GM12891 (cell line): ENCODE measurements at regions not wholly inside any gene's neighbourhood (a gene's known extent, or its start where the extent isn't known, plus 50 kb on each side); places are given as distances from the start of the nearest gene placed in this dataset.

Experiments
- DNase-seq: peaks from one replicate; pipeline ENCODE4 v3.0.0; 2011; ENCODE audit warnings: low spot score; ENCODE audit not compliant: insufficient read length
- FAIRE-seq: peaks from 2 replicates; lab custom pipeline; 2011; peaks lifted over from hg19 to GRCh38; lab: Jason Lieb, UNC
- PAX5 ChIP-seq: IDR thresholded peaks from 2 replicates; pipeline ENCODE4 v1.6.1; 2011; ENCODE audit warnings: low read length, moderate library complexity, mild to moderate bottlenecking; ENCODE audit not compliant: insufficient read depth, severe bottlenecking
- POLR2A ChIP-seq: IDR thresholded peaks from 2 replicates; pipeline ENCODE4 v1.6.1; 2011; ENCODE audit warnings: low read depth, low read length, control low read depth
- POLR2AphosphoS5 ChIP-seq: IDR thresholded peaks from 2 replicates; pipeline ENCODE4 v1.6.1; 2011; ENCODE audit warnings: low read depth, low read length, control low read depth
- POU2F2 ChIP-seq: IDR thresholded peaks from 2 replicates; pipeline ENCODE4 v1.6.1; 2011; ENCODE audit warnings: low read depth, mild to moderate bottlenecking, control low read depth, low read length, moderate library complexity
- SPI1 ChIP-seq: IDR thresholded peaks from 2 replicates; pipeline ENCODE4 v1.6.1; 2011; ENCODE audit warnings: low read depth, low read length, control low read depth
- TAF1 ChIP-seq: IDR thresholded peaks from 2 replicates; pipeline ENCODE4 v1.6.1; 2011; ENCODE audit warnings: low read depth, low read length, control low read depth

DNA sequence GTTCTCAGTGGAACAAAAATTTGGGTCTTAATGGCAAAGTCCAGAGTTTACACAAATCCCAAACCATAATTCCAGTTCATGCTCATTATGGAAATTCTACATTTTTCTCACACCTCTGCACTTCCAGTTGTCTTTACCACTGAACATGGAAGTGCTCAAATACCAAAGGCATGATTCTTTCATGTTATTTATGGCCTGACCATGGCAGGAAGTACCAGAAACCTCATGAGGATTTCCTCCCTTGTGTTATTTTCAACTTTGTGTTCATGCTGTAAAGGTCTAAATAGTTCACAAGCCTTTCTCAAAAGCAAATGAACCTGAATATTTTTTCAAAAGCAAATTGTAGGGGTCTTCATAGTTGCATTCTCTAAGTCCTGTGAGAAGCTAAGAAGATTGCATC, 82.0 kb upstream of the ITGA1 start:
- no peak for DNase-seq
- FAIRE-seq, result no peak
- no peak for TF ChIP-seq POU2F2
- TF ChIP-seq POLR2AphosphoS5, result no peak
- no peak for TF ChIP-seq PAX5

GRCh38 chr5:52706775-52707174, 80.9 kb upstream of the ITGA1 start:
- FAIRE-seq, result no peak
- no peak for DNase-seq
- TF ChIP-seq TAF1 (no peak), POLR2A (no peak), PAX5 (no peak), SPI1 (no peak)

DNA sequence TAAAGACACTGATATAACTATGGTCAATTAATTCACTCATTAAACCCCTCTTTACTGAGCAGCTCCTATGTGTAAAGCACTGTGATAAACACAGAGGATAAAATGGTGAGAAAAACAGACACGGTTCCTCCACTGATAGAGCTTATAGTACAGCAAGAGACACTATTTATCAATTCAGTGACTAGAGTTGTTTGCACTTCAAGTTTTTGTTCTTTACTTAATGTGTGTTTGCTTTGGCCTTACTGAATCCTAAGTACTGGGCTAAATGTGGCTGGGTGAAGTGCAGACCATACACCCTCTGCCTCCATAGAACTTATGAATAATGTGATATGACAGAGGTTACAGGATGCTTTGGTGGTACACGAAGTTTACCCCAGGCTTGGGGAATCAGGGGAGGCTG, 80.1 kb upstream of the ITGA1 start:
- TF ChIP-seq SPI1, result no peak
- TF ChIP-seq PAX5, result no peak
- TF ChIP-seq POLR2A, result no peak
- TF ChIP-seq POU2F2, result no peak
- no peak for TF ChIP-seq TAF1
- TF ChIP-seq POLR2AphosphoS5, result no peak
- FAIRE-seq (no peak), DNase-seq (no peak)

DNA sequence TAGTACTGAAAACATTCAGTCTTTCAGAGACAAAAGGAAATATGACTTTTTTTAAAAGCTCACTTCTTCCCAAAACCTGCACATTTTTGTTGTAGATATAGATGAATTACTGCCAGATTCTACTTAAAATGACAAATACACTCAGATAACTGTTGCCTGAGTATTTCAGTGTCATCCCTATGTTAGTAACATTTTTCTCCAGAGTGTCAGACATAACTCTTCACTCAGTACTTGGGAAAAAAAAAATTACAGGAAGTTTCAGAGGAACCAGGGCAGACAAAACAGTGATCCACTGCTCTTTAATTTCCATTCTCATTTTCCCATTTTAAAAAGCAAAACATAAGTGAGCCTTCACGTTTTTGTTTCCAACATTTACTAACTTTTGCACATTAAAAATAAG, 79.3 kb upstream of the ITGA1 start:
- no peak for TF ChIP-seq POU2F2
- FAIRE-seq (no peak), DNase-seq (no peak)

GRCh38 chr5:52709167-52709925, 78.4 kb upstream of the ITGA1 start:
- DNase-seq, result no peak
- FAIRE-seq, result no peak
- TF ChIP-seq POLR2A, result no peak
- no peak for TF ChIP-seq PAX5
- no peak for TF ChIP-seq POU2F2
- no peak for TF ChIP-seq POLR2AphosphoS5
- no peak for TF ChIP-seq TAF1
- no peak for TF ChIP-seq SPI1

GRCh38 chr5:52710310-52710971, 77.3 kb upstream of the ITGA1 start:
- DNase-seq, result no peak
- no peak for FAIRE-seq
- TF ChIP-seq PAX5 (no peak), SPI1 (peak; percentile 29; the same call in 1 of the 2 replicates)

DNA sequence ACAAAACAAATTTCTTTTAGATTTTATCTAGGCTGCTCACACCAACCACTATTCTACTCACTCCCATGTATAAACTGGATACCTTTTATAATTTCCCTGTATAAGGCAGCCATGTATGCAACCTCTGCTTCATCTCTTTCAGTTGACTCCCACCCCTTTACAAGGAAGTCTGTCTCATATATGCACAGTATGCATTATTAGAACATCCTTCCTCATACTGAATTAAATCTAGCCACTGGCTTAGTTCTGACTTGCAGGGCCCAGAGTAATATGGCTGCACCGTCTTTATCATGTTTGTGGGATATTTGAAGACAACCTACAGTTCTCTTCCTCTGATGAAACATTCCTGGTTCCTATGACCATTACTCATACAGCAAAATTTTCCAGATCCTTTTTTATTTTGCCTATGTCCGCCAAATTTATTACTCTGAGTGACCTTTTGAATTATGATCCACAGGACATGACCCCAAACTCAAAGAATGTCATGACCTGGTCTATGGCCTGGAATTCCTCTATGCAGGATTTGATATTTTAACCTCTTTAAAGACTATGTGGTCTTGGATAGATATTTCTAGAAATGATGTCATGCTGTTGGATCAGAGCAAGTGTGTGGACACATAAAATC, 76.6 kb upstream of the ITGA1 start:
- no peak for TF ChIP-seq POLR2A
- TF ChIP-seq SPI1, result no peak
- no peak for TF ChIP-seq POU2F2
- TF ChIP-seq TAF1, result no peak
- DNase-seq (no peak), FAIRE-seq (no peak)

GRCh38 chr5:52712354-52712753, 75.4 kb upstream of the ITGA1 start:
- DNase-seq (no peak), FAIRE-seq (no peak)
- TF ChIP-seq POLR2A (no peak), TAF1 (no peak), POLR2AphosphoS5 (no peak), SPI1 (no peak), POU2F2 (no peak), PAX5 (no peak)

GRCh38 chr5:52725065-52725746, 62.5 kb upstream of the ITGA1 start:
- DNase-seq (no peak), FAIRE-seq (peak; percentile 56)
- TF ChIP-seq POLR2AphosphoS5, result no peak
- no peak for TF ChIP-seq PAX5
- TF ChIP-seq SPI1, result no peak
- no peak for TF ChIP-seq POU2F2
- TF ChIP-seq POLR2A, result no peak
- TF ChIP-seq TAF1, result no peak

- DNase-seq (no peak), FAIRE-seq (no peak)
- no peak for TF ChIP-seq SPI1
- no peak for TF ChIP-seq POLR2A
- TF ChIP-seq TAF1, result no peak
- no peak for TF ChIP-seq POLR2AphosphoS5
- TF ChIP-seq PAX5, result no peak
- no peak for TF ChIP-seq POU2F2
These were observed 61.9 kb upstream of the ITGA1 start for GRCh38 chr5:52725808-52726207.
